ENCODE measurements at regions not wholly inside any gene's neighbourhood (a gene's known extent, or its start where the extent isn't known, plus 50 kb on each side); places are given as distances from the start of the nearest gene placed in this dataset.

GRCh38 chr18:60024857-60025256 is 125.1 kb downstream of the PMAIP1 start:
- TF ChIP-seq CTCF (conservative IDR thresholded peaks at IDR 0.05; ENCODE audit: low read length) (no peak), EZH2phosphoT487 (IDR thresholded peaks at IDR 0.05; ENCODE audit: borderline replicate concordance) (no peak)

All from Loucy (cell line).